OCI-LY7 (cell line): ENCODE measurements at regions not wholly inside any gene's neighbourhood (a gene's known extent, or its start where the extent isn't known, plus 50 kb on each side); places are given as distances from the start of the nearest gene placed in this dataset.

Experiments
- BruUV-seq: library from RNA; stranded (reverse); fragments of 400-500 nt; replicated peaks from 2 replicates; lab custom pipeline; 2021; lab: Mats Ljungman, UMichigan
- CTCF ChIA-PET: fragments of 300-600 bp; sonication (Branson Sonifier 250); formaldehyde crosslinking; loops from one replicate; lab custom pipeline; 2022; ENCODE audit warnings: antibody characterized with exemption; ENCODE audit not compliant: unreplicated experiment; lab: Charles Lee
- POLR2A ChIA-PET: fragments of 300-600 bp; sonication (Branson Sonifier 250); formaldehyde crosslinking; loops from one replicate; lab custom pipeline; 2022; ENCODE audit warnings: antibody characterized with exemption; lab: Charles Lee
- DNase-seq: peaks from one replicate; pipeline ENCODE4 v3.0.0-alpha.2; 2015; ENCODE audit warnings: low spot score
- H2AFZ ChIP-seq: fragments of 200-600 bp; sonication (generic), shearing (Covaris generic); 2 replicates; pipeline ENCODE4 v1.6.1; 2014; ENCODE audit warnings: mild to moderate bottlenecking, antibody characterized with exemption, low read length, moderate library complexity
- H3K27ac ChIP-seq: fragments of 200-600 bp; sonication (generic); 2 replicates; pipeline ENCODE4 v1.5.1; 2014; ENCODE audit warnings: mixed run types, low read depth, mild to moderate bottlenecking, moderate library complexity, low read length, inconsistent platforms; ENCODE audit not compliant: poor library complexity, severe bottlenecking
- H3K36me3 ChIP-seq: fragments of 200-600 bp; sonication (generic); 2 replicates; pipeline ENCODE4 v1.6.1; 2014; ENCODE audit warnings: mild to moderate bottlenecking, antibody characterized with exemption, low read length, moderate library complexity, mixed read lengths; ENCODE audit not compliant: insufficient read depth
- H3K4me1 ChIP-seq: fragments of 200-600 bp; sonication (generic); 2 replicates; pipeline ENCODE4 v1.5.1; 2014; ENCODE audit warnings: mild to moderate bottlenecking, low read length; ENCODE audit not compliant: insufficient read depth, poor library complexity, severe bottlenecking
- H3K4me2 ChIP-seq: fragments of 200-600 bp; sonication (generic); 2 replicates; pipeline ENCODE4 v1.6.1; 2014; ENCODE audit warnings: mild to moderate bottlenecking, low read length
- H3K4me3 ChIP-seq: fragments of 200-600 bp; sonication (generic); 2 replicates; pipeline ENCODE4 v1.5.1; 2014; ENCODE audit warnings: mild to moderate bottlenecking, low read depth, low read length; ENCODE audit not compliant: poor library complexity, severe bottlenecking
- H3K79me2 ChIP-seq: fragments of 200-600 bp; sonication (generic); 2 replicates; pipeline ENCODE4 v1.6.1; 2016; ENCODE audit warnings: low read depth, mild to moderate bottlenecking, low read length, moderate library complexity, mixed read lengths; ENCODE audit not compliant: insufficient read depth
- H3K9me2 ChIP-seq: fragments of 200-600 bp; sonication (generic); 2 replicates; pipeline ENCODE4 v1.6.1; 2016; ENCODE audit warnings: mild to moderate bottlenecking, low read length, mixed read lengths; ENCODE audit not compliant: insufficient read depth
- H3K9me3 ChIP-seq: fragments of 200-600 bp; sonication (generic); 2 replicates; pipeline ENCODE4 v1.6.1; 2014; ENCODE audit warnings: mild to moderate bottlenecking, mixed run types, low read length, mixed read lengths
- H4K20me1 ChIP-seq: fragments of 200-600 bp; sonication (generic); 2 replicates; pipeline ENCODE4 v1.6.1; 2014; ENCODE audit warnings: mild to moderate bottlenecking, antibody characterized with exemption, low read length, moderate library complexity, mixed read lengths; ENCODE audit not compliant: insufficient read depth
- CTCF ChIP-seq: fragments of 200-600 bp; sonication (generic); conservative IDR thresholded peaks from 2 replicates; pipeline ENCODE4 v1.5.1; 2014; ENCODE audit warnings: mild to moderate bottlenecking, antibody characterized with exemption, low read length, moderate library complexity, mixed read lengths
- EZH2phosphoT487 ChIP-seq: fragments of 200-600 bp; sonication (generic); IDR thresholded peaks from 2 replicates; pipeline ENCODE4 v1.6.1; 2018; ENCODE audit warnings: low read depth, borderline replicate concordance, mild to moderate bottlenecking, mixed run types, antibody characterized with exemption, low read length, moderate library complexity, mixed read lengths
- intact Hi-C: fragments of 100-400 bp; cut with micrococcal nuclease; formaldehyde crosslinking; loops from one replicate; pipeline ENCODE4 v1.10.0; 2022; ENCODE audit not compliant: unreplicated experiment

GRCh38 chr2:145166731-145167302, 646.9 kb upstream of the ZEB2 start:
- POLR2A ChIA-PET: interaction anchor here (1.5 kb wide), 1 partner anchor 24 kb away, joined by 3 read pairs; no protein-coding TSS in a partner anchor
- H3K27ac ChIP-seq: no peak overlapping the region
- TF ChIP-seq EZH2phosphoT487 (no peak), CTCF (no peak)
- no peaks in the 10 kb centered on the region for H3K9me3 ChIP-seq
- CTCF ChIA-PET: no interaction called here
- no peak for DNase-seq
- H3K9me2 ChIP-seq: no peaks in the 10 kb centered on the region
- no TSS peak for BruUV-seq
- no peak overlapping the region for H2AFZ ChIP-seq
- H4K20me1 ChIP-seq: no peaks in the 10 kb centered on the region
- intact Hi-C loops: no loop called here
- H3K36me3 ChIP-seq: no peaks in the 10 kb centered on the region
- no peak overlapping the region for H3K4me2 ChIP-seq
- H3K4me3 ChIP-seq: no peak overlapping the region
- no peaks in the 10 kb centered on the region for H3K4me1 ChIP-seq
- no peaks in the 10 kb centered on the region for H3K79me2 ChIP-seq

GRCh38 chr2:145161656-145162055, 641.7 kb upstream of the ZEB2 start:
- no peak overlapping the region for H3K4me2 ChIP-seq
- H4K20me1 ChIP-seq: no peaks in the 10 kb centered on the region
- intact Hi-C loops: no loop called here
- no peak overlapping the region for H2AFZ ChIP-seq
- no TSS peak for BruUV-seq
- no peak overlapping the region for H3K4me3 ChIP-seq
- no peaks in the 10 kb centered on the region for H3K36me3 ChIP-seq
- H3K79me2 ChIP-seq: no peaks in the 10 kb centered on the region
- H3K27ac ChIP-seq: no peak overlapping the region
- no peaks in the 10 kb centered on the region for H3K4me1 ChIP-seq
- ChIA-PET CTCF (no interaction called here), POLR2A (no interaction called here)
- TF ChIP-seq CTCF (no peak), EZH2phosphoT487 (no peak)
- DNase-seq: no peak
- no peaks in the 10 kb centered on the region for H3K9me3 ChIP-seq
- no peaks in the 10 kb centered on the region for H3K9me2 ChIP-seq

GRCh38 chr2:145160855-145161254, 640.9 kb upstream of the ZEB2 start:
- intact Hi-C loops: no loop called here

More at GRCh38 chr2:145160855-145161254, 640.9 kb upstream of the ZEB2 start:
- Histone ChIP-seq H3K9me3 (no peaks in the 10 kb centered on the region), H4K20me1 (no peaks in the 10 kb centered on the region), H3K4me3 (no peak overlapping the region), H3K9me2 (no peaks in the 10 kb centered on the region), H3K79me2 (no peaks in the 10 kb centered on the region), H2AFZ (no peak overlapping the region), H3K4me1 (no peaks in the 10 kb centered on the region), H3K27ac (no peak overlapping the region), H3K4me2 (no peak overlapping the region), H3K36me3 (no peaks in the 10 kb centered on the region)
- ChIA-PET CTCF (no interaction called here), POLR2A (no interaction called here)
- TF ChIP-seq EZH2phosphoT487 (no peak), CTCF (no peak)
- DNase-seq: no peak
- BruUV-seq: no TSS peak
